ENCODE measurements at regions not wholly inside any gene's neighbourhood (a gene's known extent, or its start where the extent isn't known, plus 50 kb on each side); places are given as distances from the start of the nearest gene placed in this dataset.

GRCh38 chr15:36067483-36068274 lies 511.7 kb upstream of the CDIN1 start:
- no peak overlapping the region for H3K4me3 ChIP-seq (ENCODE audit: low read length)
- no peak for DNase-seq (ENCODE audit: low read depth, low spot score)

- DNase-seq (ENCODE audit: low read depth, low spot score), result no peak
- H3K4me3 ChIP-seq (ENCODE audit: low read length), result no peak overlapping the region
Measured at GRCh38 chr15:36075333-36075732, 504.1 kb upstream of the CDIN1 start.

- DNase-seq (ENCODE audit: low read depth, low spot score), result no peak
Measured at GRCh38 chr15:36079021-36079420, 500.4 kb upstream of the CDIN1 start.

GRCh38 chr15:36080759-36081158 lies 498.7 kb upstream of the CDIN1 start:
- no peak overlapping the region for H3K4me3 ChIP-seq (ENCODE audit: low read length)
- no peak for DNase-seq (ENCODE audit: low read depth, low spot score)

More at GRCh38 chr15:36079021-36079420, 500.4 kb upstream of the CDIN1 start:
- no peak overlapping the region for H3K4me3 ChIP-seq (ENCODE audit: low read length)

GRCh38 chr15:36090286-36090946 lies 489.0 kb upstream of the CDIN1 start:
- no peak overlapping the region for H3K4me3 ChIP-seq (ENCODE audit: low read length)
- DNase-seq (ENCODE audit: low read depth, low spot score), result no peak

GRCh38 chr15:36106640-36107335 lies 472.6 kb upstream of the CDIN1 start:
- H3K4me3 ChIP-seq (ENCODE audit: low read length), result no peak overlapping the region
- DNase-seq (ENCODE audit: low read depth, low spot score), result no peak

GRCh38 chr15:36108541-36108940 lies 470.9 kb upstream of the CDIN1 start:
- DNase-seq (ENCODE audit: low read depth, low spot score), result no peak
- H3K4me3 ChIP-seq (ENCODE audit: low read length), result no peak overlapping the region

- H3K4me3 ChIP-seq (ENCODE audit: low read length), result no peak overlapping the region
- no peak for DNase-seq (ENCODE audit: low read depth, low spot score)
Measured at GRCh38 chr15:36109943-36110658, 469.3 kb upstream of the CDIN1 start.

GRCh38 chr15:36110659-36110993 lies 468.8 kb upstream of the CDIN1 start:
- no peak overlapping the region for H3K4me3 ChIP-seq (ENCODE audit: low read length)
- DNase-seq (ENCODE audit: low read depth, low spot score), result no peak

- H3K4me3 ChIP-seq (ENCODE audit: low read length), result no peak overlapping the region
- no peak for DNase-seq (ENCODE audit: low read depth, low spot score)
Measured at GRCh38 chr15:36117296-36117787, 462.1 kb upstream of the CDIN1 start.

- no peak overlapping the region for H3K4me3 ChIP-seq (ENCODE audit: low read length)
- DNase-seq (ENCODE audit: low read depth, low spot score), result no peak
Measured at GRCh38 chr15:36126194-36126593, 453.2 kb upstream of the CDIN1 start.

GRCh38 chr15:36130641-36131310 lies 448.6 kb upstream of the CDIN1 start:
- H3K4me3 ChIP-seq (ENCODE audit: low read length), result no peak overlapping the region
- no peak for DNase-seq (ENCODE audit: low read depth, low spot score)

GRCh38 chr15:36133742-36134141 lies 445.7 kb upstream of the CDIN1 start:
- DNase-seq (ENCODE audit: low read depth, low spot score), result no peak
- no peak overlapping the region for H3K4me3 ChIP-seq (ENCODE audit: low read length)

GRCh38 chr15:36136049-36136448 lies 443.4 kb upstream of the CDIN1 start:
- DNase-seq (ENCODE audit: low read depth, low spot score), result no peak
- no peak overlapping the region for H3K4me3 ChIP-seq (ENCODE audit: low read length)

- no peak overlapping the region for H3K4me3 ChIP-seq (ENCODE audit: low read length)
- no peak for DNase-seq (ENCODE audit: low read depth, low spot score)
Measured at GRCh38 chr15:36152936-36153335, 426.5 kb upstream of the CDIN1 start.

GRCh38 chr15:36156879-36157427 lies 422.5 kb upstream of the CDIN1 start:
- no peak overlapping the region for H3K4me3 ChIP-seq (ENCODE audit: low read length)
- DNase-seq (ENCODE audit: low read depth, low spot score), result no peak

GRCh38 chr15:36160351-36160750 lies 419.1 kb upstream of the CDIN1 start:
- no peak for DNase-seq (ENCODE audit: low read depth, low spot score)
- no peak overlapping the region for H3K4me3 ChIP-seq (ENCODE audit: low read length)

GRCh38 chr15:36161108-36161507 lies 418.3 kb upstream of the CDIN1 start:
- DNase-seq (ENCODE audit: low read depth, low spot score), result no peak

GRCh38 chr15:36161771-36162212 lies 417.6 kb upstream of the CDIN1 start:
- H3K4me3 ChIP-seq (ENCODE audit: low read length), result no peak overlapping the region
- DNase-seq (ENCODE audit: low read depth, low spot score), result no peak

More at GRCh38 chr15:36161108-36161507, 418.3 kb upstream of the CDIN1 start:
- H3K4me3 ChIP-seq (ENCODE audit: low read length), result no peak overlapping the region
